ENCODE measurements at regions not wholly inside any gene's neighbourhood (a gene's known extent, or its start where the extent isn't known, plus 50 kb on each side); places are given as distances from the start of the nearest gene placed in this dataset.

- TF ChIP-seq POLR2A (IDR thresholded peaks at IDR 0.05; ENCODE audit: low read length) (no peak), GATA1 (IDR thresholded peaks at IDR 0.05; ENCODE audit: low read depth, low read length) (no peak)
These were observed 175.6 kb upstream of the CCNH start for GRCh38 chr5:87588316-87588715.

Data from erythroblast (primary cell).